Lung (tissue), 11 donors: ENCODE measurements at regions not wholly inside any gene's neighbourhood (a gene's known extent, or its start where the extent isn't known, plus 50 kb on each side); places are given as distances from the start of the nearest gene placed in this dataset.

Experiments used
- ATAC-seq: fragments of 200-7000 bp; cut with Tn5 transposase; one replicate; pipeline ENCODE4 v1.9.1; 2020; ENCODE audit warnings: moderate number of reproducible peaks; ENCODE audit not compliant: insufficient read depth, low FRiP score
- DNase-seq, 3 donors: peaks; one replicate each; pipeline ENCODE4 v3.0.0-alpha.2; 2013 to 2017
- H3K27ac ChIP-seq, 2 donors: one replicate each; pipeline ENCODE4 v1.5.1; 2013; ENCODE audit warnings: mild to moderate bottlenecking in 2 of 2, moderate library complexity in 2 of 2, control low read depth in 1 of 2, inconsistent platforms in 1 of 2, low read depth in 1 of 2, low read length in 1 of 2
- H3K27me3 ChIP-seq, 3 donors: one replicate each; pipeline ENCODE4 v1.5.1; 2013; ENCODE audit warnings: low read length in 2 of 3; ENCODE audit not compliant: control insufficient read depth in 3 of 3, insufficient read depth in 3 of 3
- H3K36me3 ChIP-seq, 4 donors: one replicate each; pipeline ENCODE4 v1.5.1; 2013; ENCODE audit warnings: low read length in 4 of 4, mild to moderate bottlenecking in 1 of 4, moderate library complexity in 1 of 4; ENCODE audit not compliant: control insufficient read depth in 4 of 4, insufficient read depth in 4 of 4
- H3K4me1 ChIP-seq, 5 donors: one replicate each; pipeline ENCODE4 v1.5.1; 2013; ENCODE audit warnings: low read length in 5 of 5, mild to moderate bottlenecking in 2 of 5, moderate library complexity in 1 of 5; ENCODE audit not compliant: control insufficient read depth in 5 of 5, insufficient read depth in 5 of 5
- H3K4me3 ChIP-seq: one replicate; pipeline ENCODE4 v1.5.1; 2013; ENCODE audit warnings: mild to moderate bottlenecking, control low read depth, moderate library complexity
- H3K9ac ChIP-seq, 2 donors: one replicate each; pipeline ENCODE4 v1.5.1; 2013; ENCODE audit warnings: low read length in 2 of 2, control low read depth in 1 of 2; ENCODE audit not compliant: insufficient read depth in 1 of 2
- H3K9me3 ChIP-seq, 4 donors: one replicate each; pipeline ENCODE4 v1.5.1; 2013; ENCODE audit warnings: low read length in 3 of 4, mild to moderate bottlenecking in 1 of 4, moderate library complexity in 1 of 4; ENCODE audit not compliant: control insufficient read depth in 4 of 4, insufficient read depth in 3 of 4
- CTCF ChIP-seq: IDR thresholded peaks from 2 replicates; pipeline ENCODE4 v1.5.1; 2012; ENCODE audit warnings: mild to moderate bottlenecking; ENCODE audit errors: control extremely low read depth, extremely low read depth
- WGBS, 2 donors: extraction: QIAGEN DNeasy Blood & Tissue Kit; methylation state at CpG; one replicate each; pipeline ENCODE4 v1.1.7; 2013; 5-methylcytosine and 5-hydroxymethylcytosine counted together
- donor health status: control.
- donor health status: control.
- donor health status: Bipolar disorder and iron deficiency.
- donor health status: healthy.
- donor health status: DM: yes; HTN: yes; CAD: no.

DNA sequence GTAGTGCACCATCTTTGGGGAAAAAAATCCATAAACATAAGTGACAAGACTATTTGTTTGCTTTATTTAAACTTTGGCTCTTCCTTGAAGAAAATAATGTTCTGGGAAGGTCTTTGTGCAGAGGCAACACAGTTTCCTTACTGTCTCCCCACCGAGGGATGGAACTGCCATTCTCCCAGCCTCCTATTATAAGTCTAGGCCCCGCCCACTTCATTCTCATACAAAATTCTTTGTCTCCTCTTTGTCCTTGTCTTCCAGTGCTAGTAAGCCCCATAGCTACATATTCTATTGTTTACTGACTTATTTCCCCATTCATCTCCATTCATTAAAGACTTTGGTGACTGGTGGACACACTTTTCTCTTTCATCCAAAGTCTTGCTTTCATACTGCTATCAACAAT lies 316.5 kb upstream of the ROBO2 start:
- WGBS, 2 donors = 84% methylated on average over 2 of the region's 2 CpGs
- no peak for DNase-seq
- no peak for TF ChIP-seq CTCF

DNA sequence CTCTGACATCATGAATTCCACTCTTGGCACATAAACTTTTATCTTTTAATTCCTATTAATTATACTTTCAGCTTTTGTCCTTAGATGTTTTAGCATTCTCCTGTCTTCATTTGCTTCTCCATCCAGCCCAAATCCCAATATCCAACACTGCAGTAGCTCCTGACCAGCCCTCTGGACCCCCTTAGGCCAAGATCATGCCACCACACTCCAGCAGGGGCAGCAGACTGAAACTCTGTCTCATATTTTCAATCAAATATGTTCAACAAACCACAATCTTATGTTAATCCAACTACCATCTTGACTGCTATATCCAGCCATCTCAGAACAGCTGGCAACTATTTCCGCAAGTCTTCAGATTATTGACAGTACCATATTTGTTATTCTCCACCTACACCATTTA lies 315.8 kb upstream of the ROBO2 start:
- TF ChIP-seq CTCF = no peak
- Histone ChIP-seq H3K36me3 (no peaks in the 10 kb centered on the region), H3K4me3 (no peak overlapping the region), H3K4me1 (peaks cover 0 to 4% (median 0%) of the 10 kb centered on the region in 5 donors), H3K27me3 (no peaks in the 10 kb centered on the region), H3K9me3 (no peaks in the 10 kb centered on the region), H3K9ac (no peak overlapping the region), H3K27ac (no peak overlapping the region)
- WGBS, 2 donors = 94% methylated on average over 1 of the region's 1 CpG
- ATAC-seq (no peak), DNase-seq (no peak)

More for the DNA sequence above, 316.5 kb upstream of the ROBO2 start:
- H3K4me1 ChIP-seq = peaks cover 0 to 4% (median 0%) of the 10 kb centered on the region in 5 donors
- ATAC-seq = no peak
- H3K9me3 ChIP-seq = no peaks in the 10 kb centered on the region
- H3K36me3 ChIP-seq = no peaks in the 10 kb centered on the region
- H3K4me3 ChIP-seq = no peak overlapping the region
- no peak overlapping the region for H3K9ac ChIP-seq
- H3K27ac ChIP-seq = no peak overlapping the region
- no peaks in the 10 kb centered on the region for H3K27me3 ChIP-seq

- 66 to 77% methylated on average over 4 of the region's 4 CpGs for WGBS, 2 donors
- H3K9ac ChIP-seq = no peak overlapping the region
- no peaks in the 10 kb centered on the region for H3K36me3 ChIP-seq
- no peak for ATAC-seq
- no peak overlapping the region for H3K4me3 ChIP-seq
- DNase-seq = peak in 1 of 3 donors; percentile 40
- H3K27ac ChIP-seq = no peak overlapping the region
- TF ChIP-seq CTCF = no peak
- no peaks in the 10 kb centered on the region for H3K27me3 ChIP-seq
- peaks cover 0 to 4% (median 0%) of the 10 kb centered on the region in 5 donors for H3K4me1 ChIP-seq
- H3K9me3 ChIP-seq = no peaks in the 10 kb centered on the region
These were observed 315.2 kb upstream of the ROBO2 start for GRCh38 chr3:76724706-76725105.

GRCh38 chr3:76726034-76726433 lies 313.9 kb upstream of the ROBO2 start:
- Histone ChIP-seq H3K4me3 (no peak overlapping the region), H3K36me3 (no peaks in the 10 kb centered on the region), H3K27me3 (no peaks in the 10 kb centered on the region), H3K27ac (no peak overlapping the region), H3K4me1 (peaks cover 0 to 4% (median 0%) of the 10 kb centered on the region in 5 donors), H3K9ac (no peak overlapping the region), H3K9me3 (no peaks in the 10 kb centered on the region)
- TF ChIP-seq CTCF = no peak
- DNase-seq (no peak), ATAC-seq (no peak)
- 95 to 97% methylated on average over 5 of the region's 5 CpGs for WGBS, 2 donors
